Tibial nerve (tissue), 4 donors: ENCODE measurements at regions not wholly inside any gene's neighbourhood (a gene's known extent, or its start where the extent isn't known, plus 50 kb on each side); places are given as distances from the start of the nearest gene placed in this dataset.
A peak's percentile ranks its signal among the peaks of the same experiment; 100 is the strongest.

Experiments used
- DNase-seq, 2 donors: peaks; one replicate each; pipeline ENCODE4 v3.0.0-alpha.2; 2019; ENCODE audit warnings: low spot score in 2 of 2
- H3K27ac ChIP-seq, 4 donors: fragments of 200-600 bp; sonication (generic) in 3 of 4; one replicate each; pipeline ENCODE4 v1.5.1; 2017 to 2019; ENCODE audit warnings: mild to moderate bottlenecking in 1 of 4
- H3K27me3 ChIP-seq, 2 donors: fragments of 200-600 bp; sonication (generic) in 1 of 2; one replicate each; pipeline versions ENCODE4 v1.5.1 to v1.6.0; 2017 to 2019
- H3K36me3 ChIP-seq, 3 donors: fragments of 200-600 bp; sonication (generic); one replicate each; pipeline ENCODE4 v1.5.1; 2018 to 2019
- H3K4me1 ChIP-seq, 4 donors: fragments of 200-600 bp; sonication (generic) in 3 of 4; one replicate each; pipeline ENCODE4 v1.5.1; 2017 to 2019
- H3K4me3 ChIP-seq, 4 donors: fragments of 200-600 bp; sonication (generic) in 3 of 4; one replicate each; pipeline ENCODE4 v1.5.1; 2017 to 2019; ENCODE audit warnings: mild to moderate bottlenecking in 1 of 4, moderate library complexity in 1 of 4
- H3K9me3 ChIP-seq, 4 donors: fragments of 200-600 bp; sonication (generic) in 3 of 4; one replicate each; pipeline ENCODE4 v1.5.1; 2017 to 2019
- EP300 ChIP-seq, 2 donors: sonication (generic); formaldehyde crosslinking; IDR thresholded peaks; one replicate each; pipeline ENCODE4 v1.6.1; 2017; ENCODE audit warnings: antibody characterized with exemption in 2 of 2, mild to moderate bottlenecking in 1 of 2
- POLR2A ChIP-seq, 2 donors: fragments of 450-650 bp; IDR thresholded peaks; one replicate each; pipeline ENCODE4 v1.6.1; 2017; ENCODE audit warnings: antibody characterized with exemption in 2 of 2, mild to moderate bottlenecking in 2 of 2, moderate library complexity in 2 of 2
- WGBS, 2 donors: methylation state at CpG; one replicate each; pipeline ENCODE4 v1.1.5; 2018; 5-methylcytosine and 5-hydroxymethylcytosine counted together
- TF ChIP-seq, protein P1 (sequence below), 5 experiments: fragments of 200-600 bp in 3 of 5; fragments of 450-650 bp in 2 of 5; sonication (generic) in 3 of 5; IDR thresholded peaks; one replicate each; pipeline ENCODE4 v1.5.1; 2016 to 2019; ENCODE audit warnings: antibody characterized with exemption in 5 of 5, mild to moderate bottlenecking in 3 of 5, moderate library complexity in 2 of 5

GRCh38 chr10:28172223-28172610, 130.6 kb downstream of the MPP7 start:
- DNase-seq: no peak
- Histone ChIP-seq H3K4me3 (no peak overlapping the region), H3K9me3 (no peaks in the 10 kb centered on the region), H3K27ac (no peak overlapping the region), H3K27me3 (no peaks in the 10 kb centered on the region), H3K36me3 (no peaks in the 10 kb centered on the region), H3K4me1 (peaks cover 0 to 13% (median 0%) of the 10 kb centered on the region in 4 donors)
- WGBS, 2 donors: 78 to 82% methylated on average over 8 of the region's 8 CpGs
- TF ChIP-seq, protein P1, sequence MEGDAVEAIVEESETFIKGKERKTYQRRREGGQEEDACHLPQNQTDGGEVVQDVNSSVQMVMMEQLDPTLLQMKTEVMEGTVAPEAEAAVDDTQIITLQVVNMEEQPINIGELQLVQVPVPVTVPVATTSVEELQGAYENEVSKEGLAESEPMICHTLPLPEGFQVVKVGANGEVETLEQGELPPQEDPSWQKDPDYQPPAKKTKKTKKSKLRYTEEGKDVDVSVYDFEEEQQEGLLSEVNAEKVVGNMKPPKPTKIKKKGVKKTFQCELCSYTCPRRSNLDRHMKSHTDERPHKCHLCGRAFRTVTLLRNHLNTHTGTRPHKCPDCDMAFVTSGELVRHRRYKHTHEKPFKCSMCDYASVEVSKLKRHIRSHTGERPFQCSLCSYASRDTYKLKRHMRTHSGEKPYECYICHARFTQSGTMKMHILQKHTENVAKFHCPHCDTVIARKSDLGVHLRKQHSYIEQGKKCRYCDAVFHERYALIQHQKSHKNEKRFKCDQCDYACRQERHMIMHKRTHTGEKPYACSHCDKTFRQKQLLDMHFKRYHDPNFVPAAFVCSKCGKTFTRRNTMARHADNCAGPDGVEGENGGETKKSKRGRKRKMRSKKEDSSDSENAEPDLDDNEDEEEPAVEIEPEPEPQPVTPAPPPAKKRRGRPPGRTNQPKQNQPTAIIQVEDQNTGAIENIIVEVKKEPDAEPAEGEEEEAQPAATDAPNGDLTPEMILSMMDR (IDR thresholded peaks at IDR 0.05): no peak
- TF ChIP-seq POLR2A (IDR thresholded peaks at IDR 0.05) (no peak), EP300 (IDR thresholded peaks at IDR 0.05) (no peak)

DNA sequence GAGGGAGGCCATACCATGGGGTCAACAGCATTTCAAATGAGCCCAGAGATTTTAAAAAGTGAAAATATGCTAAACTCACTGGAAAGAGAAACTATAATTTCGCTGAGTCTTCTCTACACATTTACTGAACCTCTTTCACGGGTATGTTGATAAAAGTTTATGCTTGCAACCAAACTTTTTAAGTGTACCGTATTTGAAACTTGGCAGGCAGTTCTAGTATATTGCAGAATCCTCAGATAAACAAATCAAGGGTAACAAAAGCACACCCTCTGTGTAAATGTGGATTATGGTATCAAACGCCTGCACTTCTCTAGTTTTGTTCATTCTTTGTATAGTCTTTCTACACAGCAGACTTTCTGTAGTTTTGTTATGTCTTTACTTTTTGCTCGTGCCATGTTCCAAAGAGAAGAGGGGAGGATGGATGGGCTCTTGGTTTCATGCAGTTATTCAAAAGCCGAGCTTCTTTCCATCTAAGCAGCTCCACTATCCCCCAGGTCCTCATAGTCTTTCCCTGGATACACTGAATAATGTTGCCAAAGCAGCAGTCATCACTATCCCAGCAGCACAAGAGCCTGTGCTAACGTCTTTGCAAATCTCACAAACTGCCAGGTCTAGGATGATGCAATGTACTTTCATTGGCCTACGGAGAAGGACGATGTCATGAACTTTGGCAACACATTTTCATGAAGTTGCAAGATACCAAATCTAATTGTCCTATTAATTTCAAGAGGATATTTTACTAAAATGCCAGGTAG, 131.2 kb downstream of the MPP7 start:
- Histone ChIP-seq H3K27ac (no peak overlapping the region), H3K9me3 (no peaks in the 10 kb centered on the region), H3K4me1 (peaks cover 0 to 13% (median 0%) of the 10 kb centered on the region in 4 donors), H3K36me3 (no peaks in the 10 kb centered on the region), H3K4me3 (no peak overlapping the region), H3K27me3 (no peaks in the 10 kb centered on the region)
- DNase-seq: peak in 1 of 2 donors; percentile 46
- 54 to 60% methylated on average over 9 of the region's 9 CpGs for WGBS, 2 donors
- TF ChIP-seq EP300 (IDR thresholded peaks at IDR 0.05): peak in 1 of 2 donors; percentile 67
- TF ChIP-seq POLR2A (IDR thresholded peaks at IDR 0.05): no peak

GRCh38 chr10:28169525-28169924, 133.3 kb downstream of the MPP7 start:
- TF ChIP-seq, protein P1 (IDR thresholded peaks at IDR 0.05): no peak
- TF ChIP-seq POLR2A (IDR thresholded peaks at IDR 0.05) (no peak), EP300 (IDR thresholded peaks at IDR 0.05) (no peak)
- Histone ChIP-seq H3K27ac (no peak overlapping the region), H3K27me3 (no peaks in the 10 kb centered on the region), H3K9me3 (no peaks in the 10 kb centered on the region), H3K4me3 (no peak overlapping the region), H3K36me3 (no peaks in the 10 kb centered on the region), H3K4me1 (peaks cover 0 to 13% (median 0%) of the 10 kb centered on the region in 4 donors)
- no peak for DNase-seq
- WGBS, 2 donors: 75 to 81% methylated on average over 2 of the region's 2 CpGs

DNA sequence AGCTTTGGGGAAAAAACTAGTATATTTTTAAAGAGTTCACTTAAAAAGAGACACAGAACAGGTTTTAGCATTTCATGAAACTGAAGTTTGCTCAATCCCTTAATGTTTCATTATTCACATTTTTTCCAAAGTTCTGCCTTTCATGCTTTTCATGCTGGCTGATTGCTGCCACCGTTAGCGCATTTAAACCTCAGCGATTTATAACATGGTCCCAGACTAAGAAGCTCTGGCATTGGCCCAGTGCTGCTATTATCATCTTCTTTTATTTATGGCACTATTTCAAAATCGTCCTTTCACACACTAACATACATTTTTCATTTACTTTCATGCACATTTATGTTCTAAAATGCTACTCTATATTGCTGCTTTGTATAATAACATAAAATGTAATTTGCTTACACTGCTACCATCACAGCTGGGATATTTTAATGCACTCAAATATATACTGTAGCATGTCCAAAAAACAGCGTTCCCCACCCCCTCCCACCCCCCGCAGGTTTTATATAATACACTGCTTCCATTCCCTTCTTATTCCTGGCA, 141.9 kb downstream of the MPP7 start:
- Histone ChIP-seq H3K27me3 (no peaks in the 10 kb centered on the region), H3K4me3 (no peak overlapping the region), H3K27ac (no peak overlapping the region), H3K36me3 (no peaks in the 10 kb centered on the region), H3K9me3 (no peaks in the 10 kb centered on the region), H3K4me1 (no peaks in the 10 kb centered on the region)
- no peak for DNase-seq
- TF ChIP-seq EP300 (IDR thresholded peaks at IDR 0.05) (no peak), POLR2A (IDR thresholded peaks at IDR 0.05) (no peak)
- TF ChIP-seq, protein P1 (IDR thresholded peaks at IDR 0.05): no peak
- WGBS, 2 donors: 50 to 54% methylated on average over 6 of the region's 6 CpGs

DNA sequence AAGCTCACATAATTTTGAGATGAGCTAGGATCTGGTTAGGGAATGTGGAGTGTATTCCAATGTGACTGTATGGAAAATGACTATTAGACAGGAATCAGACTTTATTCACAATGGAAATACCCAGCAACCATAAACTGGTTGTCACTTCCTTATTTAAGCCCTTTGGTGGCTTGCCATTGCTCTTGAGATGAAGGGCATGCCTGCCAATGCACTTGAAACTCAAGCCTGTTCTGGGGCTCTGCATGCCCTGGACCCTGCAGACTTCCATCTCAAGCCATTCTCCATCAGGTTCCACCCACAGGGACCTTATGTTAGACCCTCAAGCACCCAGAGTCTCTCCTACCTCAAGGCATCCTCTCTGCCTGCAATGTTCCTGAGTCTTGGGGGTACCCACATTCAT, 145.5 kb downstream of the MPP7 start:
- no peaks in the 10 kb centered on the region for H3K4me1 ChIP-seq
- no peaks in the 10 kb centered on the region for H3K27me3 ChIP-seq
- no peaks in the 10 kb centered on the region for H3K36me3 ChIP-seq
- no peak for TF ChIP-seq EP300 (IDR thresholded peaks at IDR 0.05)
- no peak for TF ChIP-seq POLR2A (IDR thresholded peaks at IDR 0.05)
- TF ChIP-seq, protein P1 (IDR thresholded peaks at IDR 0.05): no peak
- no peak for DNase-seq
- H3K27ac ChIP-seq: no peak overlapping the region
- H3K4me3 ChIP-seq: no peak overlapping the region
- H3K9me3 ChIP-seq: no peaks in the 10 kb centered on the region
